ENCODE measurements at regions not wholly inside any gene's neighbourhood (a gene's known extent, or its start where the extent isn't known, plus 50 kb on each side); places are given as distances from the start of the nearest gene placed in this dataset.

GRCh38 chr4:30865691-30866090, 145.5 kb downstream of the PCDH7 start:
- TF ChIP-seq, protein P1, sequence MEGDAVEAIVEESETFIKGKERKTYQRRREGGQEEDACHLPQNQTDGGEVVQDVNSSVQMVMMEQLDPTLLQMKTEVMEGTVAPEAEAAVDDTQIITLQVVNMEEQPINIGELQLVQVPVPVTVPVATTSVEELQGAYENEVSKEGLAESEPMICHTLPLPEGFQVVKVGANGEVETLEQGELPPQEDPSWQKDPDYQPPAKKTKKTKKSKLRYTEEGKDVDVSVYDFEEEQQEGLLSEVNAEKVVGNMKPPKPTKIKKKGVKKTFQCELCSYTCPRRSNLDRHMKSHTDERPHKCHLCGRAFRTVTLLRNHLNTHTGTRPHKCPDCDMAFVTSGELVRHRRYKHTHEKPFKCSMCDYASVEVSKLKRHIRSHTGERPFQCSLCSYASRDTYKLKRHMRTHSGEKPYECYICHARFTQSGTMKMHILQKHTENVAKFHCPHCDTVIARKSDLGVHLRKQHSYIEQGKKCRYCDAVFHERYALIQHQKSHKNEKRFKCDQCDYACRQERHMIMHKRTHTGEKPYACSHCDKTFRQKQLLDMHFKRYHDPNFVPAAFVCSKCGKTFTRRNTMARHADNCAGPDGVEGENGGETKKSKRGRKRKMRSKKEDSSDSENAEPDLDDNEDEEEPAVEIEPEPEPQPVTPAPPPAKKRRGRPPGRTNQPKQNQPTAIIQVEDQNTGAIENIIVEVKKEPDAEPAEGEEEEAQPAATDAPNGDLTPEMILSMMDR (IDR thresholded peaks at IDR 0.05), result no peak
- TF ChIP-seq POLR2A (IDR thresholded peaks at IDR 0.05), result no peak
